ENCODE measurements at regions not wholly inside any gene's neighbourhood (a gene's known extent, or its start where the extent isn't known, plus 50 kb on each side); places are given as distances from the start of the nearest gene placed in this dataset.

GRCh38 chr5:91742550-91742949, 359.4 kb upstream of the ARRDC3 start:
- Histone ChIP-seq H3K36me3 (replicated peaks in 1 of 2; ENCODE audit: control extremely low read depth in 1 of 2, control insufficient read depth in 1 of 2, extremely low read depth in 1 of 2, insufficient read depth in 2 of 2, low read length in 1 of 2) (no peaks in the 10 kb centered on the region), H3K79me2 (ENCODE audit: control insufficient read depth, insufficient read depth, low read length) (no peaks in the 10 kb centered on the region), H3K4me3 (ENCODE audit: control extremely low read depth in 1 of 5, extremely low read depth in 1 of 5, insufficient read depth in 1 of 5, low read depth in 2 of 5, low read length in 4 of 5) (no peak overlapping the region), H3K9ac (ENCODE audit: low read length) (no peak overlapping the region), H3K4me1 (ENCODE audit: control insufficient read depth in 2 of 2, insufficient read depth in 2 of 2, low read length in 2 of 2) (no peaks in the 10 kb centered on the region), H4K20me1 (ENCODE audit: control insufficient read depth, insufficient read depth, low read length, poor library complexity, severe bottlenecking) (no peaks in the 10 kb centered on the region), H3K4me2 (replicated peaks; ENCODE audit: low read depth, low read length, poor library complexity, severe bottlenecking) (no peak overlapping the region), H3K27ac (ENCODE audit: low read length in 2 of 2) (no peak overlapping the region), H3K9me3 (ENCODE audit: control extremely low read depth in 1 of 3, control insufficient read depth in 2 of 3, insufficient read depth in 1 of 3, low read length in 2 of 3) (peaks cover 0 to 5% (median 0%) of the 10 kb centered on the region in 3 donors), H3K27me3 (replicated peaks in 1 of 4; ENCODE audit: control extremely low read depth in 1 of 4, control insufficient read depth in 3 of 4, insufficient read depth in 4 of 4, low read length in 3 of 4) (no peaks in the 10 kb centered on the region), H2AFZ (ENCODE audit: insufficient read depth, low read depth, low read length, poor library complexity, severe bottlenecking) (no peak overlapping the region)
- no peak for DNase-seq
- H3K9me3 Mint-ChIP-seq (ENCODE audit: insufficient read depth), result peaks cover 2% of the 10 kb centered on the region
- H3K4me1 Mint-ChIP-seq, result no peaks in the 10 kb centered on the region
- 75% methylated on average over 2 of the region's 3 CpGs for WGBS (ENCODE audit: insufficient coverage)
- intact Hi-C loops (cut with micrococcal nuclease), result no loop called here
- CTCF ChIA-PET, result no interaction called here
- ATAC-seq (ENCODE audit: low read depth), result no peak
- POLR2A ChIA-PET, result no interaction called here
- no peaks in the 10 kb centered on the region for H3K27me3 Mint-ChIP-seq
- TF ChIP-seq CTCF (IDR thresholded peaks at IDR 0.05) (no peak), EZH2 (IDR thresholded peaks at IDR 0.05; ENCODE audit: borderline replicate concordance, insufficient read depth, low read depth, low read length, poor library complexity, severe bottlenecking) (no peak)
- H3K4me3 Mint-ChIP-seq, result no peak overlapping the region
- H3K27ac Mint-ChIP-seq, result no peak overlapping the region

- H3K36me3 ChIP-seq (replicated peaks in 1 of 2; ENCODE audit: control extremely low read depth in 1 of 2, control insufficient read depth in 1 of 2, extremely low read depth in 1 of 2, insufficient read depth in 2 of 2, low read length in 1 of 2), result no peaks in the 10 kb centered on the region
- H3K79me2 ChIP-seq (ENCODE audit: control insufficient read depth, insufficient read depth, low read length), result no peaks in the 10 kb centered on the region
- Mint-ChIP-seq H3K27me3 (no peaks in the 10 kb centered on the region), H3K9me3 (ENCODE audit: insufficient read depth) (peaks cover 2% of the 10 kb centered on the region), H3K27ac (no peak overlapping the region), H3K4me3 (no peak overlapping the region), H3K4me1 (no peaks in the 10 kb centered on the region)
- H3K27ac ChIP-seq (ENCODE audit: low read length in 2 of 2), result no peak overlapping the region
- ATAC-seq (ENCODE audit: low read depth), result no peak
- H3K9me3 ChIP-seq (ENCODE audit: control extremely low read depth in 1 of 3, control insufficient read depth in 2 of 3, insufficient read depth in 1 of 3, low read length in 2 of 3), result peaks cover 0 to 7% (median 0%) of the 10 kb centered on the region in 3 donors
- no peak for TF ChIP-seq CTCF (IDR thresholded peaks at IDR 0.05)
- no peak for TF ChIP-seq EZH2 (IDR thresholded peaks at IDR 0.05; ENCODE audit: borderline replicate concordance, insufficient read depth, low read depth, low read length, poor library complexity, severe bottlenecking)
- POLR2A ChIA-PET, result no interaction called here
- no peaks in the 10 kb centered on the region for H3K27me3 ChIP-seq (replicated peaks in 1 of 4; ENCODE audit: control extremely low read depth in 1 of 4, control insufficient read depth in 3 of 4, insufficient read depth in 4 of 4, low read length in 3 of 4)
- no peak for DNase-seq
- no peak overlapping the region for H2AFZ ChIP-seq (ENCODE audit: insufficient read depth, low read depth, low read length, poor library complexity, severe bottlenecking)
- CTCF ChIA-PET, result no interaction called here
- WGBS (ENCODE audit: insufficient coverage), result no CpG with 5 or more reads among the region's 7 CpGs
- H3K9ac ChIP-seq (ENCODE audit: low read length), result no peak overlapping the region
- no peak overlapping the region for H3K4me3 ChIP-seq (ENCODE audit: control extremely low read depth in 1 of 5, extremely low read depth in 1 of 5, insufficient read depth in 1 of 5, low read depth in 2 of 5, low read length in 4 of 5)
- H3K4me2 ChIP-seq (replicated peaks; ENCODE audit: low read depth, low read length, poor library complexity, severe bottlenecking), result no peak overlapping the region
- no peaks in the 10 kb centered on the region for H4K20me1 ChIP-seq (ENCODE audit: control insufficient read depth, insufficient read depth, low read length, poor library complexity, severe bottlenecking)
- no peaks in the 10 kb centered on the region for H3K4me1 ChIP-seq (ENCODE audit: control insufficient read depth in 2 of 2, insufficient read depth in 2 of 2, low read length in 2 of 2)
- intact Hi-C loops (cut with micrococcal nuclease), result no loop called here
These were observed 358.8 kb upstream of the ARRDC3 start for GRCh38 chr5:91741764-91742505.

Data from B cell (primary cell).